Neural cell (in vitro differentiated cells): ENCODE measurements at regions not wholly inside any gene's neighbourhood (a gene's known extent, or its start where the extent isn't known, plus 50 kb on each side); places are given as distances from the start of the nearest gene placed in this dataset.

ENCODE experiments used
- H2AFZ ChIP-seq: fragments of 200-600, 300-800 bp; sonication (generic), shearing (Covaris generic); 2 replicates; pipeline ENCODE4 v1.6.0; 2014; ENCODE audit warnings: low read depth, mild to moderate bottlenecking, antibody characterized with exemption, low read length, moderate library complexity
- H3F3A ChIP-seq: fragments of 200-600 bp; shearing (Covaris generic); 2 replicates; pipeline ENCODE4 v1.6.1; 2016; ENCODE audit warnings: mild to moderate bottlenecking, moderate library complexity, mixed read lengths, antibody characterized with exemption, low read length; ENCODE audit not compliant: insufficient read depth, poor library complexity, severe bottlenecking
- H3K27ac ChIP-seq: fragments of 200-600, 300-800 bp; sonication (generic), shearing (Covaris generic); 2 replicates; pipeline ENCODE4 v1.5.1; 2014; ENCODE audit warnings: mild to moderate bottlenecking, low read length, moderate library complexity
- H3K27me3 ChIP-seq: fragments of 300-800, 200-600 bp; sonication (generic), shearing (Covaris generic); 2 replicates; pipeline ENCODE4 v1.6.0; 2014; ENCODE audit warnings: mild to moderate bottlenecking, low read depth, low read length, moderate library complexity; ENCODE audit not compliant: insufficient read depth
- H3K36me3 ChIP-seq: fragments of 300-800, 200-600 bp; sonication (generic), shearing (Covaris generic); 2 replicates; pipeline ENCODE4 v1.5.1; 2014; ENCODE audit warnings: mild to moderate bottlenecking, antibody characterized with exemption, low read length, moderate library complexity; ENCODE audit not compliant: insufficient read depth
- H3K4me2 ChIP-seq: fragments of 300-800, 200-600 bp; sonication (generic), shearing (Covaris generic); 2 replicates; pipeline ENCODE4 v1.6.0; 2014; ENCODE audit warnings: mild to moderate bottlenecking, low read length
- H3K4me3 ChIP-seq: fragments of 300-800, 200-600 bp; sonication (generic), shearing (Covaris generic); 2 replicates; pipeline ENCODE4 v1.5.1; 2014; ENCODE audit warnings: mild to moderate bottlenecking, low read length, moderate library complexity
- H3K79me2 ChIP-seq: fragments of 200-600 bp; shearing (Covaris generic); replicated peaks from 2 replicates; pipeline ENCODE4 v1.6.0; 2014; ENCODE audit warnings: mild to moderate bottlenecking, low read length, moderate library complexity; ENCODE audit not compliant: insufficient read depth
- H3K9ac ChIP-seq: fragments of 300-800, 200-600 bp; sonication (generic), shearing (Covaris generic); 2 replicates; pipeline ENCODE4 v1.6.1; 2016; ENCODE audit warnings: mild to moderate bottlenecking, low read length, mixed read lengths
- H3K9me2 ChIP-seq: fragments of 200-600 bp; shearing (Covaris generic); 2 replicates; pipeline ENCODE4 v1.6.1; 2016; ENCODE audit warnings: mild to moderate bottlenecking, low read length, mixed read lengths; ENCODE audit not compliant: insufficient read depth
- H3K9me3 ChIP-seq: fragments of 200-600, 300-800 bp; sonication (generic), shearing (Covaris generic); 2 replicates; pipeline ENCODE4 v1.6.1; 2016; ENCODE audit warnings: mild to moderate bottlenecking, mixed run types, low read length, moderate library complexity, mixed read lengths
- H4K20me1 ChIP-seq: fragments of 200-600 bp; shearing (Covaris generic); 2 replicates; pipeline ENCODE4 v1.6.1; 2016; ENCODE audit warnings: mild to moderate bottlenecking, mixed run types; ENCODE audit not compliant: insufficient read depth
- EP300 ChIP-seq: fragments of 450-650 bp; conservative IDR thresholded peaks from 2 replicates; pipeline ENCODE4 v1.6.1; 2014; ENCODE audit warnings: antibody characterized with exemption, mild to moderate bottlenecking, moderate library complexity; ENCODE audit not compliant: poor library complexity, severe bottlenecking
- EZH2 ChIP-seq: fragments of 200-600, 300-800 bp; shearing (Covaris generic), sonication (generic); IDR thresholded peaks from 2 replicates; pipeline ENCODE4 v1.6.1; 2014; ENCODE audit warnings: antibody characterized with exemption, low read length, borderline replicate concordance, mild to moderate bottlenecking; ENCODE audit not compliant: insufficient read depth, poor library complexity, severe bottlenecking
- MXI1 ChIP-seq: fragments of 450-650 bp; conservative IDR thresholded peaks from 2 replicates; pipeline ENCODE4 v1.6.1; 2014; ENCODE audit warnings: antibody characterized with exemption, mild to moderate bottlenecking; ENCODE audit not compliant: poor library complexity, severe bottlenecking
- POLR2AphosphoS5 ChIP-seq: IDR thresholded peaks from 2 replicates; pipeline ENCODE4 v1.6.1; 2012
- RAD21 ChIP-seq: fragments of 450-650 bp; conservative IDR thresholded peaks from 2 replicates; pipeline ENCODE4 v1.6.1; 2014; ENCODE audit warnings: antibody characterized with exemption, mild to moderate bottlenecking, moderate library complexity
- REST ChIP-seq: IDR thresholded peaks from 2 replicates; pipeline ENCODE4 v1.6.1; 2012; ENCODE audit warnings: borderline replicate concordance
- SMC3 ChIP-seq: fragments of 450-650 bp; conservative IDR thresholded peaks from 2 replicates; pipeline ENCODE4 v1.6.1; 2014; ENCODE audit warnings: antibody characterized with exemption, mild to moderate bottlenecking, moderate library complexity; ENCODE audit not compliant: poor library complexity
- TAF1 ChIP-seq: IDR thresholded peaks from 2 replicates; pipeline ENCODE4 v1.6.1; 2012; ENCODE audit warnings: low read depth
- TF ChIP-seq, protein P1 (sequence below): fragments of 450-650 bp; IDR thresholded peaks from 2 replicates; pipeline ENCODE4 v1.5.1; 2014; ENCODE audit warnings: antibody characterized with exemption, mild to moderate bottlenecking, moderate library complexity; ENCODE audit not compliant: poor library complexity, severe bottlenecking

DNA sequence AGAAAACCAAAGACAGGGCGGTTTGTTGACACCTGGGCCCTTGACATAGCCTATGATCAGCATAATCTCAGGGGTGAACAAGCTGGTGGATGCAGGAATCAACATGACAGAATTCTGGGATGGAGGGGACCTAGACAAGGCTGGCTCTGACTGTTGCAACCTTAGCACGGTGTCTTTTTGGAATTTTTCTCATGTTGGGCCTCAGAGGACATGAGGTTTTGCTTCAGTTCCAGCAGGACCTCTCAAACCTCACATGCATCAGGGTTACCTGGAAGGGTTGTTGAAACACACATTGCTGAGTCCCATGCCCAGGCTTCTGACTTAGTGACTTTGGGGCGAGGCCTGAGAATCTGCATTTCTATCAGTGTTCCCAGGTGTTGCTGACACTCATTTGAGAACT is 345.6 kb upstream of the B3GAT1 start:
- no peak overlapping the region for H3K27ac ChIP-seq
- no peaks in the 10 kb centered on the region for H3K36me3 ChIP-seq
- no peak overlapping the region for H3K4me3 ChIP-seq
- H3K9me2 ChIP-seq, result no peaks in the 10 kb centered on the region
- no peaks in the 10 kb centered on the region for H4K20me1 ChIP-seq
- H2AFZ ChIP-seq, result no peak overlapping the region
- no peaks in the 10 kb centered on the region for H3K27me3 ChIP-seq
- H3K9ac ChIP-seq, result no peak overlapping the region
- no peaks in the 10 kb centered on the region for H3K79me2 ChIP-seq
- H3K4me2 ChIP-seq, result no peak overlapping the region
- no peaks in the 10 kb centered on the region for H3K9me3 ChIP-seq
- no peaks in the 10 kb centered on the region for H3F3A ChIP-seq
- TF ChIP-seq POLR2AphosphoS5, result no peak
- TF ChIP-seq, protein P1, sequence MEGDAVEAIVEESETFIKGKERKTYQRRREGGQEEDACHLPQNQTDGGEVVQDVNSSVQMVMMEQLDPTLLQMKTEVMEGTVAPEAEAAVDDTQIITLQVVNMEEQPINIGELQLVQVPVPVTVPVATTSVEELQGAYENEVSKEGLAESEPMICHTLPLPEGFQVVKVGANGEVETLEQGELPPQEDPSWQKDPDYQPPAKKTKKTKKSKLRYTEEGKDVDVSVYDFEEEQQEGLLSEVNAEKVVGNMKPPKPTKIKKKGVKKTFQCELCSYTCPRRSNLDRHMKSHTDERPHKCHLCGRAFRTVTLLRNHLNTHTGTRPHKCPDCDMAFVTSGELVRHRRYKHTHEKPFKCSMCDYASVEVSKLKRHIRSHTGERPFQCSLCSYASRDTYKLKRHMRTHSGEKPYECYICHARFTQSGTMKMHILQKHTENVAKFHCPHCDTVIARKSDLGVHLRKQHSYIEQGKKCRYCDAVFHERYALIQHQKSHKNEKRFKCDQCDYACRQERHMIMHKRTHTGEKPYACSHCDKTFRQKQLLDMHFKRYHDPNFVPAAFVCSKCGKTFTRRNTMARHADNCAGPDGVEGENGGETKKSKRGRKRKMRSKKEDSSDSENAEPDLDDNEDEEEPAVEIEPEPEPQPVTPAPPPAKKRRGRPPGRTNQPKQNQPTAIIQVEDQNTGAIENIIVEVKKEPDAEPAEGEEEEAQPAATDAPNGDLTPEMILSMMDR, result no peak
- TF ChIP-seq MXI1, result no peak
- TF ChIP-seq EZH2, result no peak
- no peak for TF ChIP-seq REST
- TF ChIP-seq TAF1, result no peak
- no peak for TF ChIP-seq RAD21
- TF ChIP-seq SMC3, result no peak
- no peak for TF ChIP-seq EP300

DNA sequence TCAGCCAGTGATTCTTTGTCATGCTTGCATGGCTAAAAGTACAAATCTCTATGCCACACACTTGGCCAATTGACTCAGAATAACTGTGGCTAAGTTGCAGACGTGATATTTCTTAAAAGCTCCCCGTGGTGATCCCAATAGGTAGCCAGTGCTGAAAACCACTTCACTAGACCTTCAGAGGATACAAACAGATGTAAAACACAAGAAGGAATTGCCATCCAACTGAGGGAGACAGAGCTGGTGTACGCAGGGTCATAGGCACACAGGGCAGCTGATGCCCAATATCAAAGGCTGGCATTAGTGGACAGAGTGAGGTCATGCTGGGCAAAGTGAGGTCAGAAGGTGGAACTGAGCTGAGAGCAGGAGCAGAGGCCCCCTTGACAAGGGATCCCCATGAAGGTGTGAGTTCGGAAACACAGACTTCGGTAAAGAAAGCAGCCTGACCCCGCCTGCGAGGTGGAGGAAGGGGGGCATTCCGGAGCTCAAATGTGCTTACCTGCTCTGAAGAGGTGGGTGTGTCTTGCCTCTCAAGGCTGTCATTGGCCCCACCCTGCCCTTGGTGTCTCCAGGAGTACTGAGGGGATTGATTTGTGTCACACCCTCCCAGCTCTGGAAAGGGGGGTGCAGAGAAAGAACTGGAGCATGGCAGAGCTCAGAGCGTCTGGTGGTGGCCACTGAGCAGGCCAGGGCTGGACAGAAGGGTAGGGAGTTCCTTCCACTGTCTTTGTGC is 344.9 kb upstream of the B3GAT1 start:
- H3K4me2 ChIP-seq, result no peak overlapping the region
- H3K27ac ChIP-seq, result no peak overlapping the region
- H2AFZ ChIP-seq, result no peak overlapping the region
- no peak overlapping the region for H3K9ac ChIP-seq
- no peaks in the 10 kb centered on the region for H3K36me3 ChIP-seq
- TF ChIP-seq TAF1 (no peak), EP300 (no peak), EZH2 (no peak)
- TF ChIP-seq, protein P1, result no peak
- no peaks in the 10 kb centered on the region for H4K20me1 ChIP-seq
- H3K27me3 ChIP-seq, result no peaks in the 10 kb centered on the region
- H3K79me2 ChIP-seq, result no peaks in the 10 kb centered on the region
- no peaks in the 10 kb centered on the region for H3K9me3 ChIP-seq
- no peak overlapping the region for H3K4me3 ChIP-seq
- H3K9me2 ChIP-seq, result no peaks in the 10 kb centered on the region
- H3F3A ChIP-seq, result no peaks in the 10 kb centered on the region
